HG02943 (cell line): ENCODE measurements at regions not wholly inside any gene's neighbourhood (a gene's known extent, or its start where the extent isn't known, plus 50 kb on each side); places are given as distances from the start of the nearest gene placed in this dataset.
"Not testable (repeated sequence)": the region's sequence is repeated elsewhere in the genome, so short reads cannot be mapped to it uniquely, and the experiment has no call there.

ENCODE experiments used
- ATAC-seq: cut with Tn5 transposase; IDR thresholded peaks from one replicate; pipeline ENCODE4 v1.9.1; 2021; ENCODE audit warnings: mild to moderate bottlenecking, low read depth, moderate library complexity; ENCODE audit not compliant: unreplicated experiment

GRCh38 chr1:234772345-234773147 is 162.6 kb upstream of the IRF2BP2 start:
- peak; percentile 93 for ATAC-seq

GRCh38 chr1:234771642-234772344 is 161.8 kb upstream of the IRF2BP2 start:
- no peak for ATAC-seq

GRCh38 chr1:234770924-234771540 is 161.1 kb upstream of the IRF2BP2 start:
- no peak for ATAC-seq

- no peak for ATAC-seq
Measured at GRCh38 chr1:234769986-234770795, 160.2 kb upstream of the IRF2BP2 start.

- ATAC-seq, result no peak
Measured at GRCh38 chr1:234769284-234769985, 159.5 kb upstream of the IRF2BP2 start.

GRCh38 chr1:234768569-234769283 is 158.7 kb upstream of the IRF2BP2 start:
- no peak for ATAC-seq

GRCh38 chr1:234768171-234768568 is 158.2 kb upstream of the IRF2BP2 start:
- ATAC-seq, result no peak

- ATAC-seq, result no peak
Measured at GRCh38 chr1:234765672-234766071, 155.7 kb upstream of the IRF2BP2 start.

- ATAC-seq, result no peak
Measured at GRCh38 chr1:234765181-234765580, 155.2 kb upstream of the IRF2BP2 start.

GRCh38 chr1:234763910-234764309 is 153.9 kb upstream of the IRF2BP2 start:
- no peak for ATAC-seq

- ATAC-seq, result no peak
Measured at GRCh38 chr1:234763367-234763766, 153.4 kb upstream of the IRF2BP2 start.

- ATAC-seq, result not testable (repeated sequence)
Measured at GRCh38 chr1:234762127-234762526, 152.1 kb upstream of the IRF2BP2 start.

GRCh38 chr1:234760303-234760723 is 150.3 kb upstream of the IRF2BP2 start:
- no peak for ATAC-seq

- ATAC-seq, result no peak
Measured at GRCh38 chr1:234759888-234760287, 149.9 kb upstream of the IRF2BP2 start.

- no peak for ATAC-seq
Measured at GRCh38 chr1:234758851-234759250, 148.9 kb upstream of the IRF2BP2 start.

- no peak for ATAC-seq
Measured at GRCh38 chr1:234756857-234757256, 146.9 kb upstream of the IRF2BP2 start.

- no peak for ATAC-seq
Measured at GRCh38 chr1:234756066-234756774, 146.2 kb upstream of the IRF2BP2 start.

- no peak for ATAC-seq
Measured at GRCh38 chr1:234755449-234755863, 145.5 kb upstream of the IRF2BP2 start.

GRCh38 chr1:234753979-234754378 is 144.0 kb upstream of the IRF2BP2 start:
- ATAC-seq, result no peak
